IMR-90 (cell line): ENCODE measurements at regions not wholly inside any gene's neighbourhood (a gene's known extent, or its start where the extent isn't known, plus 50 kb on each side); places are given as distances from the start of the nearest gene placed in this dataset.

Source experiments
- ATAC-seq: fragments of 200-7000 bp; cut with Tn5 transposase; 2 replicates; pipeline ENCODE4 v1.9.1; 2020; ENCODE audit warnings: low read depth, mild to moderate bottlenecking, moderate library complexity
- BruUV-seq: library from RNA; stranded (reverse); fragments of 400-500 nt; replicated peaks from 2 replicates; lab custom pipeline; 2021; lab: Mats Ljungman, UMichigan
- CTCF ChIA-PET: fragments of 300-600 bp; formaldehyde crosslinking; extraction: SDS; loops from one replicate; lab custom pipeline; 2021; ENCODE audit warnings: antibody characterized with exemption; lab: Yijun Ruan, JAX
- POLR2A ChIA-PET: fragments of 300-600 bp; sonication (Branson Sonifier 250); formaldehyde crosslinking; loops from one replicate; lab custom pipeline; 2022; ENCODE audit warnings: antibody characterized with exemption; ENCODE audit not compliant: unreplicated experiment; lab: Charles Lee
- DNase-seq: peaks from one replicate; pipeline ENCODE4 v3.0.0; 2013
- H2AFZ ChIP-seq: replicated peaks from 2 replicates; pipeline ENCODE3; 2013; ENCODE audit warnings: low read length, mild to moderate bottlenecking; ENCODE audit not compliant: poor library complexity
- H2AK5ac ChIP-seq: 2 replicates; pipeline ENCODE4 v1.6.1; 2013; ENCODE audit warnings: low read depth, low read length, inconsistent platforms
- H2AK9ac ChIP-seq: replicated peaks from 2 replicates; pipeline ENCODE3; 2013; ENCODE audit warnings: mild to moderate bottlenecking, low read depth, low read length, moderate library complexity; ENCODE audit not compliant: poor library complexity
- H2BK120ac ChIP-seq: 2 replicates; pipeline ENCODE4 v1.6.1; 2013; ENCODE audit warnings: low read depth, low read length, inconsistent platforms
- H2BK15ac ChIP-seq: 3 replicates; pipeline ENCODE4 v1.6.1; 2013; ENCODE audit warnings: low read depth, low read length, inconsistent platforms
- H2BK20ac ChIP-seq: 2 replicates; pipeline ENCODE4 v1.6.1; 2013; ENCODE audit warnings: low read depth, mild to moderate bottlenecking, inconsistent platforms, low read length, moderate library complexity
- H2BK5ac ChIP-seq: 2 replicates; pipeline ENCODE4 v1.6.1; 2013; ENCODE audit warnings: mild to moderate bottlenecking, low read depth, low read length, inconsistent platforms; ENCODE audit not compliant: poor library complexity, severe bottlenecking
- H3K14ac ChIP-seq: replicated peaks from 2 replicates; pipeline ENCODE4 v1.6.1; 2013; ENCODE audit warnings: low read depth, low read length, inconsistent platforms
- H3K18ac ChIP-seq: 2 replicates; pipeline ENCODE4 v1.6.1; 2013; ENCODE audit warnings: low read depth, low read length, control low read depth
- H3K23ac ChIP-seq: 2 replicates; pipeline ENCODE4 v1.6.1; 2013; ENCODE audit warnings: low read depth, low read length, inconsistent platforms
- H3K27ac ChIP-seq: 2 replicates; pipeline ENCODE4 v1.5.1; 2013; ENCODE audit warnings: mild to moderate bottlenecking, control low read depth, low read length; ENCODE audit not compliant: insufficient read depth
- H3K27me3 ChIP-seq: 2 replicates; pipeline ENCODE4 v1.6.1; 2013; ENCODE audit warnings: low read length; ENCODE audit not compliant: control insufficient read depth, insufficient read depth
- H3K36me3 ChIP-seq: 2 replicates; pipeline ENCODE4 v1.6.1; 2013; ENCODE audit warnings: low read length, mixed read lengths; ENCODE audit not compliant: control insufficient read depth, insufficient read depth
- H3K4ac ChIP-seq: 2 replicates; pipeline ENCODE4 v1.6.1; 2013; ENCODE audit warnings: low read depth, low read length, inconsistent platforms
- H3K4me1 ChIP-seq: 2 replicates; pipeline ENCODE4 v1.6.1; 2013; ENCODE audit warnings: low read length, mixed read lengths; ENCODE audit not compliant: control insufficient read depth, insufficient read depth
- H3K4me2 ChIP-seq: 2 replicates; pipeline ENCODE4 v1.6.1; 2013; ENCODE audit warnings: low read depth, mild to moderate bottlenecking, control low read depth, low read length, moderate library complexity
- H3K4me3 ChIP-seq: 2 replicates; pipeline ENCODE4 v1.5.1; 2013; ENCODE audit warnings: low read depth, mild to moderate bottlenecking, control low read depth, low read length, moderate library complexity; ENCODE audit not compliant: insufficient read depth
- H3K56ac ChIP-seq: 2 replicates; pipeline ENCODE4 v1.6.1; 2013; ENCODE audit warnings: low read length, inconsistent platforms; ENCODE audit not compliant: insufficient read depth; ENCODE audit errors: extremely low read depth
- H3K79me1 ChIP-seq, 2 experiments: 2 replicates each; pipeline ENCODE4 v1.6.1; 2013; ENCODE audit warnings: low read length in 2 of 2, inconsistent platforms in 1 of 2, low read depth in 1 of 2
- H3K9ac ChIP-seq: 2 replicates; pipeline ENCODE4 v1.6.1; 2013; ENCODE audit warnings: low read depth, low read length, control low read depth
- H3K9me1 ChIP-seq: 2 replicates; pipeline ENCODE4 v1.6.1; 2013; ENCODE audit warnings: low read length, inconsistent platforms; ENCODE audit not compliant: insufficient read depth
- H3K9me3 ChIP-seq: 2 replicates; pipeline ENCODE4 v1.6.1; 2013; ENCODE audit warnings: low read length; ENCODE audit not compliant: control insufficient read depth, insufficient read depth
- H4K20me1 ChIP-seq: 2 replicates; pipeline ENCODE4 v1.6.1; 2013; ENCODE audit warnings: low read length, inconsistent platforms; ENCODE audit not compliant: insufficient read depth
- H4K5ac ChIP-seq: 2 replicates; pipeline ENCODE4 v1.6.1; 2013; ENCODE audit warnings: mild to moderate bottlenecking, low read depth, low read length, control low read depth
- H4K8ac ChIP-seq, 2 experiments: 2 replicates each; pipeline ENCODE4 v1.6.1; 2013; ENCODE audit warnings: low read depth in 2 of 2, low read length in 2 of 2, control low read depth in 1 of 2, inconsistent platforms in 1 of 2
- H4K91ac ChIP-seq: 2 replicates; pipeline ENCODE4 v1.6.1; 2013; ENCODE audit warnings: low read depth, low read length, inconsistent platforms; ENCODE audit not compliant: insufficient read depth
- BHLHE40 ChIP-seq: fragments of 150-350 bp; IDR thresholded peaks from 2 replicates; pipeline ENCODE4 v1.6.1; 2016; ENCODE audit warnings: mild to moderate bottlenecking, low read depth, low read length
- CEBPB ChIP-seq: IDR thresholded peaks from 2 replicates; pipeline ENCODE4 v1.6.1; 2012; ENCODE audit warnings: low read depth, low read length, improper control_type of control experiment
- CHD1 ChIP-seq: IDR thresholded peaks from 2 replicates; pipeline ENCODE4 v1.6.1; 2012; ENCODE audit warnings: low read depth, low read length, improper control_type of control experiment
- CTCF ChIP-seq: conservative IDR thresholded peaks from 2 replicates; pipeline ENCODE4 v1.5.1; 2012; ENCODE audit warnings: mild to moderate bottlenecking, low read depth, low read length, improper control_type of control experiment
- ELK1 ChIP-seq: fragments of 150-350 bp; IDR thresholded peaks from 2 replicates; pipeline ENCODE4 v1.6.1; 2016; ENCODE audit warnings: low read depth, mild to moderate bottlenecking, low read length, moderate library complexity, borderline replicate concordance
- FOS ChIP-seq: fragments of 150-350 bp; IDR thresholded peaks from 2 replicates; pipeline ENCODE4 v1.6.1; 2016; ENCODE audit warnings: low read depth, low read length
- MAFK ChIP-seq: IDR thresholded peaks from 2 replicates; pipeline ENCODE4 v1.6.1; 2012; ENCODE audit warnings: low read depth, low read length, improper control_type of control experiment
- MXI1 ChIP-seq: IDR thresholded peaks from 2 replicates; pipeline ENCODE4 v1.6.1; 2012; ENCODE audit warnings: low read depth, mild to moderate bottlenecking, low read length, moderate library complexity, borderline replicate concordance
- NFE2L2 ChIP-seq: fragments of 150-350 bp; IDR thresholded peaks from 2 replicates; pipeline ENCODE4 v1.6.1; 2016; ENCODE audit warnings: low read depth, mild to moderate bottlenecking, low read length
- POLR2A ChIP-seq: IDR thresholded peaks from 2 replicates; pipeline ENCODE4 v1.6.1; 2012; ENCODE audit warnings: mild to moderate bottlenecking, low read depth, low read length
- RAD21 ChIP-seq: IDR thresholded peaks from 2 replicates; pipeline ENCODE4 v1.6.1; 2012; ENCODE audit warnings: low read length, improper control_type of control experiment
- RCOR1 ChIP-seq: IDR thresholded peaks from 2 replicates; pipeline ENCODE4 v1.6.1; 2012; ENCODE audit warnings: mild to moderate bottlenecking, low read length, improper control_type of control experiment; ENCODE audit not compliant: insufficient replicate concordance
- RFX5 ChIP-seq: IDR thresholded peaks from 2 replicates; pipeline ENCODE4 v1.8.0; 2012; ENCODE audit warnings: low read depth, mild to moderate bottlenecking, low read length, moderate library complexity
- SMC3 ChIP-seq: fragments of 150-350 bp; IDR thresholded peaks from 2 replicates; pipeline ENCODE4 v1.6.1; 2016; ENCODE audit warnings: low read depth, mild to moderate bottlenecking, antibody characterized with exemption, low read length, moderate library complexity
- USF2 ChIP-seq: fragments of 150-350 bp; IDR thresholded peaks from 2 replicates; pipeline ENCODE4 v1.6.1; 2017; ENCODE audit warnings: mild to moderate bottlenecking, antibody characterized with exemption, low read length, low read depth
- WGBS, 2 experiments: methylation state at CpG; one replicate each; pipeline versions ENCODE4 v1.1.5 to v1.1.7; 2013; ENCODE audit warnings: missing lambda C conversion rate in 2 of 2; ENCODE audit not compliant: insufficient read length in 1 of 2; ENCODE audit errors: extremely low coverage in 2 of 2; 5-methylcytosine and 5-hydroxymethylcytosine counted together
- dilution Hi-C: fragments of 300-500 bp; cut with HindIII; formaldehyde crosslinking; loops from one replicate; pipeline ENCODE4 v1.14.3; 2018; ENCODE audit warnings: low sequenced_read_pairs; ENCODE audit not compliant: unreplicated experiment
- in situ Hi-C: fragments of 300-500 bp; cut with MboI; formaldehyde crosslinking; loops from 3 replicates; pipeline ENCODE4 v1.14.3; 2019; ENCODE audit warnings: low sequenced_read_pairs, inconsistent platforms, mixed read lengths
- intact Hi-C: fragments of 100-400 bp; cut with micrococcal nuclease; formaldehyde crosslinking; loops from 2 replicates; pipeline ENCODE4 v1.10.0; 2022

GRCh38 chr6:169982461-169983386 is 231.3 kb downstream of the ERMARD start:
- dilution Hi-C loops (no loop called here), intact Hi-C loops (no loop called here), in situ Hi-C loops (no loop called here)
- no peak overlapping the region for H2BK120ac ChIP-seq
- H4K91ac ChIP-seq: no peak overlapping the region
- POLR2A ChIA-PET: no interaction called here
- H3K9ac ChIP-seq: no peak overlapping the region
- H2BK20ac ChIP-seq: no peak overlapping the region
- no peak overlapping the region for H3K4me2 ChIP-seq
- no peaks in the 10 kb centered on the region for H3K4me1 ChIP-seq
- no peak overlapping the region for H2BK5ac ChIP-seq
- no peak overlapping the region for H4K5ac ChIP-seq
- H2AFZ ChIP-seq: no peak overlapping the region
- BruUV-seq: no TSS peak
- no peak overlapping the region for H2AK9ac ChIP-seq
- no peaks in the 10 kb centered on the region for H3K9me1 ChIP-seq
- no peak overlapping the region for H2AK5ac ChIP-seq
- no peak overlapping the region for H3K4ac ChIP-seq
- no peak overlapping the region for H4K8ac ChIP-seq
- no peaks in the 10 kb centered on the region for H3K79me1 ChIP-seq
- no peak overlapping the region for H3K56ac ChIP-seq
- whole genome bisulfite sequencing, 2 experiments: 82% methylated on average over 12 of the region's 31 CpGs; no CpG with 5 or more reads in 1 of the 2 experiments
- no peak overlapping the region for H3K23ac ChIP-seq
- H4K20me1 ChIP-seq: no peaks in the 10 kb centered on the region
- H3K27ac ChIP-seq: no peak overlapping the region
- peaks cover 56% of the 10 kb centered on the region for H3K9me3 ChIP-seq
- no peaks in the 10 kb centered on the region for H3K27me3 ChIP-seq
- no peak overlapping the region for H3K14ac ChIP-seq
- ATAC-seq (no peak), DNase-seq (no peak)
- H3K36me3 ChIP-seq: no peaks in the 10 kb centered on the region
- no peak overlapping the region for H3K4me3 ChIP-seq
- CTCF ChIA-PET: no interaction called here
- no peak overlapping the region for H3K18ac ChIP-seq
- H2BK15ac ChIP-seq: no peak overlapping the region
- no peak for TF ChIP-seq CEBPB
- TF ChIP-seq POLR2A: no peak
- no peak for TF ChIP-seq RCOR1
- TF ChIP-seq RFX5: no peak
- TF ChIP-seq ELK1: no peak
- no peak for TF ChIP-seq BHLHE40
- TF ChIP-seq MAFK: no peak
- TF ChIP-seq CHD1: no peak
- TF ChIP-seq SMC3: no peak
- no peak for TF ChIP-seq NFE2L2
- TF ChIP-seq MXI1: no peak
- no peak for TF ChIP-seq RAD21
- no peak for TF ChIP-seq FOS
- no peak for TF ChIP-seq CTCF
- no peak for TF ChIP-seq USF2
